CD8-positive, alpha-beta memory T cell (primary cell): ENCODE measurements at regions not wholly inside any gene's neighbourhood (a gene's known extent, or its start where the extent isn't known, plus 50 kb on each side); places are given as distances from the start of the nearest gene placed in this dataset.
A peak's percentile ranks its signal among the peaks of the same experiment; 100 is the strongest.

Experiments used
- CTCF ChIA-PET: fragments of 350-600 bp; sonication (Branson Sonifier 250); formaldehyde crosslinking; loops from one replicate; lab custom pipeline; 2021; ENCODE audit warnings: antibody characterized with exemption; lab: Charles Lee
- POLR2A ChIA-PET: fragments of 350-600 bp; sonication (Branson Sonifier 250); formaldehyde crosslinking; loops from one replicate; lab custom pipeline; 2021; ENCODE audit warnings: antibody characterized with exemption; lab: Charles Lee
- DNase-seq, 5 donors: peaks; one replicate each; pipeline versions ENCODE4 v3.0.0 to v3.0.0-alpha.2; 2020 to 2022; ENCODE audit warnings: mixed read lengths in 1 of 5
- H3K27ac ChIP-seq: one replicate; pipeline ENCODE4 v1.7.0; 2013; ENCODE audit warnings: low read depth, mild to moderate bottlenecking, low read length, moderate library complexity
- H3K27me3 ChIP-seq: 2 replicates; pipeline ENCODE4 v1.7.0; 2013; ENCODE audit warnings: low read length, mild to moderate bottlenecking; ENCODE audit not compliant: insufficient read depth, poor library complexity, severe bottlenecking
- H3K36me3 ChIP-seq: 2 replicates; pipeline ENCODE4 v1.7.0; 2013; ENCODE audit warnings: mild to moderate bottlenecking, low read length, moderate library complexity; ENCODE audit not compliant: insufficient read depth
- H3K4me1 ChIP-seq: 2 replicates; pipeline ENCODE4 v1.7.0; 2013; ENCODE audit warnings: mild to moderate bottlenecking, low read length, moderate library complexity; ENCODE audit not compliant: insufficient read depth
- H3K4me3 ChIP-seq: 2 replicates; pipeline ENCODE4 v1.7.0; 2013; ENCODE audit warnings: mild to moderate bottlenecking, low read length
- H3K9me3 ChIP-seq: 2 replicates; pipeline ENCODE4 v1.7.0; 2013; ENCODE audit warnings: mild to moderate bottlenecking, low read length
- H3K27ac Mint-ChIP-seq, 8 donors: one replicate each; pipeline ENCODE4 v1.8.0; 2020 to 2021; ENCODE audit warnings: mixed read lengths in 8 of 8, mild to moderate bottlenecking in 6 of 8, inconsistent platforms in 3 of 8, moderate library complexity in 3 of 8
- H3K27me3 Mint-ChIP-seq, 2 donors: one replicate each; pipeline ENCODE4 v1.8.0; 2020 to 2021; ENCODE audit warnings: mixed read lengths in 2 of 2, mild to moderate bottlenecking in 1 of 2, moderate library complexity in 1 of 2
- H3K36me3 Mint-ChIP-seq, 3 donors: one replicate each; pipeline ENCODE4 v1.8.0; 2020 to 2021; ENCODE audit warnings: mixed read lengths in 3 of 3, inconsistent platforms in 1 of 3, mild to moderate bottlenecking in 1 of 3
- H3K4me1 Mint-ChIP-seq, 3 donors: one replicate each; pipeline ENCODE4 v1.8.0; 2020 to 2021; ENCODE audit warnings: mixed read lengths in 3 of 3, inconsistent platforms in 1 of 3, mild to moderate bottlenecking in 1 of 3
- H3K4me3 Mint-ChIP-seq, 7 donors: one replicate each; pipeline ENCODE4 v1.8.0; 2020 to 2021; ENCODE audit warnings: mixed read lengths in 7 of 7, mild to moderate bottlenecking in 6 of 7, moderate library complexity in 4 of 7, inconsistent platforms in 2 of 7
- H3K9me3 Mint-ChIP-seq, 5 donors: one replicate each; pipeline ENCODE4 v1.8.0; 2020 to 2022; ENCODE audit warnings: mixed read lengths in 5 of 5, mild to moderate bottlenecking in 3 of 5, moderate library complexity in 2 of 5, inconsistent platforms in 1 of 5

GRCh38 chr2:65711863-65712262 is 279.5 kb upstream of the SPRED2 start:
- H3K27ac ChIP-seq, result no peak overlapping the region
- H3K27me3 ChIP-seq, result no peaks in the 10 kb centered on the region
- POLR2A ChIA-PET, result no interaction called here
- H3K9me3 ChIP-seq, result no peaks in the 10 kb centered on the region
- peaks cover 0 to 2% of the 10 kb centered on the region in 2 donors for H3K27me3 Mint-ChIP-seq
- H3K4me1 ChIP-seq, result no peaks in the 10 kb centered on the region
- no peaks in the 10 kb centered on the region for H3K9me3 Mint-ChIP-seq
- no peak for DNase-seq
- no peak overlapping the region for H3K4me3 ChIP-seq
- H3K27ac Mint-ChIP-seq, result no peak overlapping the region
- CTCF ChIA-PET, result no interaction called here
- H3K4me1 Mint-ChIP-seq, result no peaks in the 10 kb centered on the region
- no peak overlapping the region for H3K4me3 Mint-ChIP-seq
- no peaks in the 10 kb centered on the region for H3K36me3 ChIP-seq
- no peaks in the 10 kb centered on the region for H3K36me3 Mint-ChIP-seq

GRCh38 chr2:65710779-65711295 is 278.4 kb upstream of the SPRED2 start:
- Mint-ChIP-seq H3K4me3 (no peak overlapping the region), H3K27me3 (peaks cover 0 to 2% of the 10 kb centered on the region in 2 donors), H3K27ac (no peak overlapping the region), H3K9me3 (no peaks in the 10 kb centered on the region), H3K4me1 (no peaks in the 10 kb centered on the region), H3K36me3 (no peaks in the 10 kb centered on the region)
- no peak for DNase-seq
- ChIA-PET CTCF (no interaction called here), POLR2A (no interaction called here)
- H3K36me3 ChIP-seq, result no peaks in the 10 kb centered on the region
- H3K9me3 ChIP-seq, result no peaks in the 10 kb centered on the region
- no peaks in the 10 kb centered on the region for H3K27me3 ChIP-seq
- no peak overlapping the region for H3K4me3 ChIP-seq
- no peaks in the 10 kb centered on the region for H3K4me1 ChIP-seq
- H3K27ac ChIP-seq, result no peak overlapping the region

DNA sequence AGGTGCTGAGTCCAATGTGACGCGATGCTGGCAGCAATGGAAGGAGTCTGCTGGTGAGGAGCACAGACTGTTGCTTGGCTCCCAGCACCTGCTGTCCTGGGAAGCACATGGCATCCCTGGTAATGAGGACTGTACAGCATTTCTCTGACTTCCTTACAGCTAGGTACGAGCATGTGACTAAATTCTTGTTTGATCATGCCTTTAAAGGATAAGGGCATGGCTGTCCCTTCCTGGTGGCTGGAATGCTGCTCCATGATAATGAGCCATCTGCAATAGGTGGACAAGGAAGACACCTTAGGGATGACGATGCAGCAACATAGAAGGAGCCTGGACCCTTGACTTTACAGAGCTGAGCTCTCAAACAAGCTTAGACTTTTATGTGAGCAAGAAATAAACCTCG is 278.0 kb upstream of the SPRED2 start:
- Mint-ChIP-seq H3K27me3 (peaks cover 0 to 2% of the 10 kb centered on the region in 2 donors), H3K4me1 (no peaks in the 10 kb centered on the region), H3K36me3 (no peaks in the 10 kb centered on the region), H3K27ac (peak overlapping the region in 1 of 8 donors; percentile 4), H3K9me3 (no peaks in the 10 kb centered on the region), H3K4me3 (no peak overlapping the region)
- no peaks in the 10 kb centered on the region for H3K4me1 ChIP-seq
- H3K9me3 ChIP-seq, result no peaks in the 10 kb centered on the region
- H3K27ac ChIP-seq, result no peak overlapping the region
- ChIA-PET POLR2A (no interaction called here), CTCF (no interaction called here)
- H3K27me3 ChIP-seq, result no peaks in the 10 kb centered on the region
- H3K36me3 ChIP-seq, result no peaks in the 10 kb centered on the region
- DNase-seq, result no peak
- H3K4me3 ChIP-seq, result no peak overlapping the region

- no peak overlapping the region for H3K27ac ChIP-seq
- no peaks in the 10 kb centered on the region for H3K9me3 Mint-ChIP-seq
- no peaks in the 10 kb centered on the region for H3K4me1 ChIP-seq
- H3K4me3 Mint-ChIP-seq, result no peak overlapping the region
- H3K36me3 ChIP-seq, result no peaks in the 10 kb centered on the region
- H3K27me3 ChIP-seq, result peaks cover 2% of the 10 kb centered on the region
- no peak overlapping the region for H3K27ac Mint-ChIP-seq
- H3K4me3 ChIP-seq, result no peak overlapping the region
- no peaks in the 10 kb centered on the region for H3K4me1 Mint-ChIP-seq
- H3K27me3 Mint-ChIP-seq, result peaks cover 0 to 2% of the 10 kb centered on the region in 2 donors
- POLR2A ChIA-PET, result no interaction called here
- no peaks in the 10 kb centered on the region for H3K36me3 Mint-ChIP-seq
- DNase-seq, result no peak
- H3K9me3 ChIP-seq, result no peaks in the 10 kb centered on the region
- CTCF ChIA-PET, result no interaction called here
These were observed 275.7 kb upstream of the SPRED2 start for GRCh38 chr2:65708086-65708485.

- DNase-seq, result no peak
- no peaks in the 10 kb centered on the region for H3K4me1 Mint-ChIP-seq
- H3K27ac Mint-ChIP-seq, result no peak overlapping the region
- H3K36me3 Mint-ChIP-seq, result no peaks in the 10 kb centered on the region
- peaks cover 0 to 10% of the 10 kb centered on the region in 2 donors for H3K27me3 Mint-ChIP-seq
- POLR2A ChIA-PET, result no interaction called here
- no peaks in the 10 kb centered on the region for H3K9me3 Mint-ChIP-seq
- no peak overlapping the region for H3K27ac ChIP-seq
- no peak overlapping the region for H3K4me3 ChIP-seq
- H3K4me3 Mint-ChIP-seq, result no peak overlapping the region
- no peaks in the 10 kb centered on the region for H3K36me3 ChIP-seq
- CTCF ChIA-PET, result no interaction called here
- H3K27me3 ChIP-seq, result peaks cover 5% of the 10 kb centered on the region
- no peaks in the 10 kb centered on the region for H3K4me1 ChIP-seq
- H3K9me3 ChIP-seq, result no peaks in the 10 kb centered on the region
These were observed 274.0 kb upstream of the SPRED2 start for GRCh38 chr2:65706411-65706810.

- H3K36me3 ChIP-seq, result no peaks in the 10 kb centered on the region
- CTCF ChIA-PET, result no interaction called here
- Mint-ChIP-seq H3K4me3 (no peak overlapping the region), H3K27ac (no peak overlapping the region), H3K27me3 (peaks cover 0 to 34% of the 10 kb centered on the region in 2 donors), H3K4me1 (no peaks in the 10 kb centered on the region), H3K36me3 (no peaks in the 10 kb centered on the region), H3K9me3 (peaks cover 0 to 3% (median 0%) of the 10 kb centered on the region in 5 donors)
- no peak for DNase-seq
- H3K27me3 ChIP-seq, result peaks cover 5% of the 10 kb centered on the region
- H3K4me3 ChIP-seq, result no peak overlapping the region
- H3K4me1 ChIP-seq, result no peaks in the 10 kb centered on the region
- no peak overlapping the region for H3K27ac ChIP-seq
- no peaks in the 10 kb centered on the region for H3K9me3 ChIP-seq
- POLR2A ChIA-PET, result no interaction called here
These were observed 268.8 kb upstream of the SPRED2 start for GRCh38 chr2:65701191-65701590.

DNA sequence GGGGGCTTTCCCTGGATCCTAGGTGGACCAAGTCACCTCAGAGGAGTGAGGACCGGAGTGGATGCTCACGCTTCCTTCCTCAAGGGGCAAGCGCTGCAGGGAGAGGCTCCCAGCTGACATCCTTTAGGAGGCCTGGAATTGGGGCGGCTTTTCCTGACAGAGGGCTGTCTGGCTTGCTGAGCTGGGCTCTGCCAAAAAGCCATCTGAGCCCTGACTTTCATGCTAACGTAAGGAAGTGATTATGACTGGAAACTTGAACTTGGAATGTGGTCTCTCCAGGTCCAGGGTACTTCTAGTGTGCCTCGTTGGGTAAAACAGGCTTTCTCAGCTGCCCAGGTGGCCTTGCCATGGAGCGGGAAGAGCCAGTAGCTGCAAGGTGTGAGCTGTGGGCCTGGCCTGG is 268.3 kb upstream of the SPRED2 start:
- peaks cover 0 to 34% of the 10 kb centered on the region in 2 donors for H3K27me3 Mint-ChIP-seq
- Histone ChIP-seq H3K4me3 (no peak overlapping the region), H3K36me3 (no peaks in the 10 kb centered on the region), H3K27ac (no peak overlapping the region), H3K27me3 (peaks cover 5% of the 10 kb centered on the region), H3K4me1 (no peaks in the 10 kb centered on the region), H3K9me3 (no peaks in the 10 kb centered on the region)
- H3K36me3 Mint-ChIP-seq, result no peaks in the 10 kb centered on the region
- peaks cover 0 to 3% (median 0%) of the 10 kb centered on the region in 5 donors for H3K9me3 Mint-ChIP-seq
- no peak overlapping the region for H3K4me3 Mint-ChIP-seq
- ChIA-PET POLR2A (no interaction called here), CTCF (no interaction called here)
- H3K27ac Mint-ChIP-seq, result no peak overlapping the region
- H3K4me1 Mint-ChIP-seq, result no peaks in the 10 kb centered on the region
- DNase-seq, result no peak

- H3K9me3 Mint-ChIP-seq, result peaks cover 0 to 3% (median 0%) of the 10 kb centered on the region in 5 donors
- Histone ChIP-seq H3K27me3 (peaks cover 5% of the 10 kb centered on the region), H3K4me1 (no peaks in the 10 kb centered on the region), H3K9me3 (no peaks in the 10 kb centered on the region), H3K27ac (no peak overlapping the region), H3K36me3 (no peaks in the 10 kb centered on the region), H3K4me3 (no peak overlapping the region)
- no peak overlapping the region for H3K27ac Mint-ChIP-seq
- H3K36me3 Mint-ChIP-seq, result no peaks in the 10 kb centered on the region
- DNase-seq, result no peak
- no peaks in the 10 kb centered on the region for H3K4me1 Mint-ChIP-seq
- POLR2A ChIA-PET, result no interaction called here
- H3K27me3 Mint-ChIP-seq, result peaks cover 0 to 34% of the 10 kb centered on the region in 2 donors
- no peak overlapping the region for H3K4me3 Mint-ChIP-seq
- CTCF ChIA-PET, result no interaction called here
These were observed 267.7 kb upstream of the SPRED2 start for GRCh38 chr2:65700004-65700651.
